Upper lobe of right lung (tissue), 1 donor: ENCODE measurements at regions not wholly inside any gene's neighbourhood (a gene's known extent, or its start where the extent isn't known, plus 50 kb on each side); places are given as distances from the start of the nearest gene placed in this dataset.
"Not testable (repeated sequence)": the region's sequence is repeated elsewhere in the genome, so short reads cannot be mapped to it uniquely, and the experiment has no call there.

ENCODE experiments used
- ATAC-seq: fragments of 200-7000 bp; cut with Tn5 transposase; one replicate; pipeline ENCODE4 v1.9.1; 2020; ENCODE audit warnings: mild to moderate bottlenecking, moderate library complexity
- DNase-seq: peaks from one replicate; pipeline ENCODE4 v3.0.0-alpha.2; 2020
- H3K27ac ChIP-seq: fragments of 200-600 bp; one replicate; pipeline ENCODE4 v1.8.0; 2022
- H3K27me3 ChIP-seq: fragments of 200-600 bp; one replicate; pipeline ENCODE4 v1.8.0; 2022; ENCODE audit warnings: mild to moderate bottlenecking
- H3K36me3 ChIP-seq: fragments of 200-600 bp; one replicate; pipeline ENCODE4 v1.8.0; 2022
- H3K4me1 ChIP-seq: fragments of 200-600 bp; one replicate; pipeline ENCODE4 v1.8.0; 2022
- H3K4me3 ChIP-seq: fragments of 200-600 bp; one replicate; pipeline ENCODE4 v1.8.0; 2022; ENCODE audit warnings: mild to moderate bottlenecking
- H3K9me3 ChIP-seq: fragments of 200-600 bp; one replicate; pipeline ENCODE4 v1.8.0; 2022
- CTCF ChIP-seq: fragments of 200-600 bp; IDR thresholded peaks from one replicate; pipeline ENCODE4 v1.8.0; 2022; ENCODE audit warnings: antibody characterized with exemption
- intact Hi-C: fragments of 100-400 bp; cut with DNase I; formaldehyde crosslinking; loops from one replicate; pipeline ENCODE4 v1.11.0; 2022
- donor health status: DM: no; HTN: yes; CAD: no; lungs with severe emphysema.

- Histone ChIP-seq H3K27ac (no peak overlapping the region), H3K36me3 (no peaks in the 10 kb centered on the region), H3K4me1 (no peaks in the 10 kb centered on the region), H3K27me3 (no peaks in the 10 kb centered on the region), H3K9me3 (no peaks in the 10 kb centered on the region), H3K4me3 (no peak overlapping the region)
- intact Hi-C loops: no loop called here
- DNase-seq (no peak), ATAC-seq (no peak)
- no peak for TF ChIP-seq CTCF
Observed at GRCh38 chr2:204160989-204161388, 224.4 kb downstream of the ICOS start.

GRCh38 chr2:204161886-204162285 is 225.3 kb downstream of the ICOS start:
- Histone ChIP-seq H3K27me3 (no peaks in the 10 kb centered on the region), H3K4me3 (no peak overlapping the region), H3K9me3 (no peaks in the 10 kb centered on the region), H3K27ac (no peak overlapping the region), H3K36me3 (no peaks in the 10 kb centered on the region), H3K4me1 (no peaks in the 10 kb centered on the region)
- intact Hi-C loops: no loop called here
- ATAC-seq: no peak
- no peak for DNase-seq
- TF ChIP-seq CTCF: no peak

GRCh38 chr2:204166961-204167360 is 230.4 kb downstream of the ICOS start:
- no peak for DNase-seq
- no peaks in the 10 kb centered on the region for H3K9me3 ChIP-seq
- no peaks in the 10 kb centered on the region for H3K4me1 ChIP-seq
- TF ChIP-seq CTCF: no peak
- ATAC-seq: no peak
- H3K27me3 ChIP-seq: no peaks in the 10 kb centered on the region
- intact Hi-C loops: no loop called here
- no peaks in the 10 kb centered on the region for H3K36me3 ChIP-seq
- no peak overlapping the region for H3K4me3 ChIP-seq
- no peak overlapping the region for H3K27ac ChIP-seq

GRCh38 chr2:204167670-204168069 is 231.1 kb downstream of the ICOS start:
- DNase-seq, ATAC-seq, H3K4me1 ChIP-seq, H3K27me3 ChIP-seq, intact Hi-C loops, H3K27ac ChIP-seq, H3K9me3 ChIP-seq, H3K36me3 ChIP-seq, H3K4me3 ChIP-seq: not testable (repeated sequence)

GRCh38 chr2:204170411-204170810 is 233.8 kb downstream of the ICOS start:
- DNase-seq (no peak), ATAC-seq (peak; percentile 56)
- H3K4me3 ChIP-seq: no peak overlapping the region
- TF ChIP-seq CTCF: no peak
- no peak overlapping the region for H3K27ac ChIP-seq
- H3K36me3 ChIP-seq: no peaks in the 10 kb centered on the region
- no peaks in the 10 kb centered on the region for H3K27me3 ChIP-seq
- no peaks in the 10 kb centered on the region for H3K4me1 ChIP-seq
- H3K9me3 ChIP-seq: no peaks in the 10 kb centered on the region
- intact Hi-C loops: no loop called here

GRCh38 chr2:204171432-204172144 is 235.0 kb downstream of the ICOS start:
- ATAC-seq (no peak), DNase-seq (no peak)
- no peak for TF ChIP-seq CTCF
- H3K4me1 ChIP-seq: no peaks in the 10 kb centered on the region
- intact Hi-C loops: no loop called here
- no peaks in the 10 kb centered on the region for H3K36me3 ChIP-seq
- no peak overlapping the region for H3K27ac ChIP-seq
- H3K4me3 ChIP-seq: no peak overlapping the region
- H3K9me3 ChIP-seq: no peaks in the 10 kb centered on the region
- H3K27me3 ChIP-seq: no peaks in the 10 kb centered on the region
